WI38 (cell line): ENCODE measurements at regions not wholly inside any gene's neighbourhood (a gene's known extent, or its start where the extent isn't known, plus 50 kb on each side); places are given as distances from the start of the nearest gene placed in this dataset.

Experiments used
- H3K4me3 ChIP-seq: 2 replicates; pipeline ENCODE4 v1.5.1; 2011; ENCODE audit warnings: low read depth, mild to moderate bottlenecking, control low read depth, low read length
- TF ChIP-seq, protein P1 (sequence below): IDR thresholded peaks from 2 replicates; pipeline ENCODE4 v1.5.1; 2012; ENCODE audit warnings: low read depth, mild to moderate bottlenecking, control low read depth, low read length

DNA sequence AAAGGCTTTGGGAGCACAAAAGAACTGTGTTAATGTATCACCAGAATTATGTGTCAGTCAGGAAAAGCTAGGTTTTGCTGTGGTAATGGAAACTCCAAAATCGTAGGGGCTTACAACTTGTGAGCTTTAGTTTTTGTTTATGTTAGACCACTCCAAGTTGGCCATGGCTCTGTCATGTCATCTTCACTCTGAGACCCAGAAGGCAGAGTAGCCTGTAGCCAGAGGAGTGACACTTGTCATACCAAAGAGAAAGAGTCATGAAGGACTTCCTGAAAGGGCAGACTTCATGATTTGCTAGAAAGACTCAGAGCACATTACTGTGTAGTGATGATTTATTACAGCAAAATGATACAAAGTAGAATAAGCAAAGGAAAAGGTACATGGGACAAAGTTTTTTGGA lies 133.6 kb upstream of the SSTR1 start:
- TF ChIP-seq, protein P1, sequence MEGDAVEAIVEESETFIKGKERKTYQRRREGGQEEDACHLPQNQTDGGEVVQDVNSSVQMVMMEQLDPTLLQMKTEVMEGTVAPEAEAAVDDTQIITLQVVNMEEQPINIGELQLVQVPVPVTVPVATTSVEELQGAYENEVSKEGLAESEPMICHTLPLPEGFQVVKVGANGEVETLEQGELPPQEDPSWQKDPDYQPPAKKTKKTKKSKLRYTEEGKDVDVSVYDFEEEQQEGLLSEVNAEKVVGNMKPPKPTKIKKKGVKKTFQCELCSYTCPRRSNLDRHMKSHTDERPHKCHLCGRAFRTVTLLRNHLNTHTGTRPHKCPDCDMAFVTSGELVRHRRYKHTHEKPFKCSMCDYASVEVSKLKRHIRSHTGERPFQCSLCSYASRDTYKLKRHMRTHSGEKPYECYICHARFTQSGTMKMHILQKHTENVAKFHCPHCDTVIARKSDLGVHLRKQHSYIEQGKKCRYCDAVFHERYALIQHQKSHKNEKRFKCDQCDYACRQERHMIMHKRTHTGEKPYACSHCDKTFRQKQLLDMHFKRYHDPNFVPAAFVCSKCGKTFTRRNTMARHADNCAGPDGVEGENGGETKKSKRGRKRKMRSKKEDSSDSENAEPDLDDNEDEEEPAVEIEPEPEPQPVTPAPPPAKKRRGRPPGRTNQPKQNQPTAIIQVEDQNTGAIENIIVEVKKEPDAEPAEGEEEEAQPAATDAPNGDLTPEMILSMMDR = no peak
- H3K4me3 ChIP-seq = no peak overlapping the region

DNA sequence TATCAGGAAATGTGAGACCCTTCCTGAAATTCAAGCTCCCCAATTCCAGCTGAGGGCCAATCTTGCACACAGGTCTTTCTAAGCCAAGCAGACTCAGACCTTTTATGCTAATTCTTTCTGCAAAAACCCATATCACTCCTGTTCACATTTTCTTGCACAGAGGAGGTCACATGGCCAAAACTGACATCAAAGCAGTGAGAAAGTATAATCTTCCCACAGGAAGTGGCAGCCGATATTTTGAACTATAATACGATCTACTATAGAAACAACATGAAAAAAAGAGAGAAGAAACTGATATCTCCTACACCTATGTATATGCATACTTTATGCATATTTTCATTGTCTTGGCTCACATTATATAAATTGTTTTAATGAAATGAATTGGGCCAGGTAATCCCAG lies 132.9 kb upstream of the SSTR1 start:
- H3K4me3 ChIP-seq = no peak overlapping the region
- TF ChIP-seq, protein P1 = no peak

DNA sequence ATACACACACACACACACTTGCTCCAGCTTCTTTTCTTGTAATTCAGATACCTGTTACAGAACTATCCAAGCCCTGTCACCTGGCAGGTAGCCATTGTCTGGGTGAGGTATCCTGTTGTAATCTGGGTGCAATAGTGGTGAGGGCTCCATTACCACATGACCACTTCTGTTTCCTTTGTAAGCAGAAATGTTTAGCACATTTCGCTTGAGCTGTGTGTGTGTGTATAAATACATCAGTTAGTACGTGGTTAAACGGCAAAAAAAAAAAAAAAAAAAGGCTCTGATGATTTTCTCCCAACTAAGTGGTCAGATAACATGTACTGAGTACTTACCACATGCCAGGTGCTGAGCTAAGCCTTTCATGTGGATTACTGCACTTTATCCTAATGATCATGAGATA lies 129.3 kb upstream of the SSTR1 start:
- TF ChIP-seq, protein P1 = no peak
- H3K4me3 ChIP-seq = no peak overlapping the region

GRCh38 chr14:38079268-38079667 lies 128.4 kb upstream of the SSTR1 start:
- TF ChIP-seq, protein P1 = no peak
- no peak overlapping the region for H3K4me3 ChIP-seq

- no peak overlapping the region for H3K4me3 ChIP-seq
- TF ChIP-seq, protein P1 = no peak
Observed at GRCh38 chr14:38079886-38080285, 127.8 kb upstream of the SSTR1 start.

DNA sequence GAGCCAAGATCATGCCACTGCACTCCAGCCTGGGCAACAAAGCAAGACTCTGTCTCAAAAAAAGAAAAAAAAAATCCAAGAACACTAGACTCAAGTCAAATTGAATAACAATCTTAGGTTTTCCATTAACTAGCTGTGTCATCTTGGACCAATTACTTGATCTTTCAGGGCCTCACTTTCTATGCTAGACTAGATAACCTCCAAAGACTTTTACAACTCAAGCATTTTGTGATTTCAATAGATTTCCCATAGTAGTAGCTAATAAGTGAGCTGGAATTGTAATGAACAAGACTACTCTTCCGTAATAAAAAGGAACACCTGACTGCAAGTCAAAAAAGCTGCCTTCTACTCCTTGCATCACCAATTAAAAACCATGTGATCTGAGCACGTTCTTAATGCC lies 127.0 kb upstream of the SSTR1 start:
- no peak overlapping the region for H3K4me3 ChIP-seq
- TF ChIP-seq, protein P1 = no peak

DNA sequence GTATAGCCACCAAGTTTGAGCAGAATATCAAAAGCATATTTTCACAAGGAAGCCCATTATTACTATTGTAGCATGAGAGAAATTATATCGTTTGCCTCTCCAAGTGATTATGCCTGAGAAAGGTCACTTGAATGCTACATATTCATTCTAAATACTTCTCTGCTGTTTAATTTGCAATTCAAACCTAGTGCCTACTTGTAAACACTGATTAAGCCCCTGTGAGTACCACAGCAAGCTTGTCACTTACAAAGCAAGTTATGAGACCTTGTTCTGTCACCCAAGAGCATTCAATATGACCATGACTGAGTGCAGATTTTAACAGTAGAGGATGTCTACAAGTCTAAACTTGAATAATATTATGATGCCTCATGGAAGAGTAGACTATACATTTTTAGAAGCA lies 124.7 kb upstream of the SSTR1 start:
- no peak overlapping the region for H3K4me3 ChIP-seq
- TF ChIP-seq, protein P1 = no peak
